DND-41 (cell line): ENCODE measurements at regions not wholly inside any gene's neighbourhood (a gene's known extent, or its start where the extent isn't known, plus 50 kb on each side); places are given as distances from the start of the nearest gene placed in this dataset.
A peak's percentile ranks its signal among the peaks of the same experiment; 100 is the strongest.
"Not testable (repeated sequence)": the region's sequence is repeated elsewhere in the genome, so short reads cannot be mapped to it uniquely, and the experiment has no call there.

Experiments used
- ATAC-seq: fragments of 200-7000 bp; cut with Tn5 transposase; 3 replicates; pipeline ENCODE4 v1.9.1; 2021; ENCODE audit warnings: low read depth; ENCODE audit not compliant: insufficient read depth
- DNase-seq: peaks from one replicate; pipeline ENCODE4 v3.0.0-alpha.2; 2020
- H2AFZ ChIP-seq: 2 replicates; pipeline ENCODE4 v1.6.0; 2012; ENCODE audit warnings: low read depth, low read length
- H3K27ac ChIP-seq: 2 replicates; pipeline ENCODE4 v1.5.1; 2012; ENCODE audit warnings: low read length, inconsistent platforms
- H3K27me3 ChIP-seq: fragments of 200-600 bp; sonication (generic); 2 replicates; pipeline ENCODE4 v1.6.0; 2012; ENCODE audit warnings: low read length, mild to moderate bottlenecking, inconsistent platforms; ENCODE audit not compliant: insufficient read depth, poor library complexity
- H3K36me3 ChIP-seq: 2 replicates; pipeline ENCODE4 v1.5.1; 2012; ENCODE audit warnings: low read length, inconsistent platforms; ENCODE audit not compliant: insufficient read depth
- H3K4me1 ChIP-seq: 2 replicates; pipeline ENCODE4 v1.5.1; 2012; ENCODE audit warnings: mild to moderate bottlenecking, low read length; ENCODE audit not compliant: insufficient read depth
- H3K4me2 ChIP-seq: 2 replicates; pipeline ENCODE4 v1.6.0; 2012; ENCODE audit warnings: mild to moderate bottlenecking, moderate library complexity, low read length, inconsistent platforms; ENCODE audit not compliant: insufficient read depth
- H3K4me3 ChIP-seq, 2 experiments: fragments of 200-600 bp in 1 of 2; shearing (Covaris generic) in 1 of 2; 2 replicates each; pipeline ENCODE4 v1.5.1; 2012 to 2016; ENCODE audit warnings: inconsistent platforms in 2 of 2, low read length in 2 of 2, mild to moderate bottlenecking in 2 of 2, low read depth in 1 of 2, moderate library complexity in 1 of 2
- H3K79me2 ChIP-seq: 2 replicates; pipeline ENCODE4 v1.6.0; 2012; ENCODE audit warnings: low read length, inconsistent platforms; ENCODE audit not compliant: insufficient read depth
- H3K9ac ChIP-seq: 2 replicates; pipeline ENCODE4 v1.6.0; 2012; ENCODE audit warnings: low read depth, mild to moderate bottlenecking, inconsistent platforms, low read length, moderate library complexity
- H3K9me3 ChIP-seq: 2 replicates; pipeline ENCODE4 v1.5.1; 2012; ENCODE audit warnings: low read length, moderate library complexity, mild to moderate bottlenecking, inconsistent platforms; ENCODE audit not compliant: insufficient read depth, severe bottlenecking
- H4K20me1 ChIP-seq: 2 replicates; pipeline ENCODE4 v1.6.0; 2012; ENCODE audit warnings: low read length; ENCODE audit not compliant: insufficient read depth
- EZH2 ChIP-seq: IDR thresholded peaks from 3 replicates; pipeline ENCODE4 v1.6.1; 2012; ENCODE audit warnings: borderline replicate concordance, low read depth, mild to moderate bottlenecking, moderate library complexity, low read length, inconsistent platforms; ENCODE audit not compliant: severe bottlenecking
- TF ChIP-seq, protein P1 (sequence below): IDR thresholded peaks from 2 replicates; pipeline ENCODE4 v1.5.1; 2012; ENCODE audit warnings: borderline replicate concordance, low read length, moderate library complexity, mild to moderate bottlenecking; ENCODE audit not compliant: poor library complexity, severe bottlenecking; ENCODE audit errors: extremely low read depth

DNA sequence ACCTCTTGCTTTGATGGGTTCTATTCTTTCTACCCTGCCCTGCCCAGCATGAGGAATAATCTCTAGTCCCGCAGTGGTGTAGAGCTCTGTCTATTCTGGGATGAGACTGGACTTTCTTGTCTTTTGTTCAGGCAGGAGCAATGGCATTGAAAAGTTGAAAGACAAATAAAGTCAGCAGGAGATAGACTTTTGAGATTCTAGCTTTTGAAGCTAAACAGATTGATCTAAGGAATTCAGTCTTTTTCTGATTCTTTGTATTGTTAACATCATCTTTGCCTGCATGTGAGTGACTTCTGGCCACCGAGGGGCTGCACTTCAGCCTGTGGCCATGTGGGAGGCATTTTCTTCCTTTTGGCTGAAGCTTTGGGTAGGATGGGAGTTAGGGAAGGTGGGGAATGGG, 132.4 kb downstream of the MRPL57 start:
- no peak for TF ChIP-seq EZH2
- TF ChIP-seq, protein P1, sequence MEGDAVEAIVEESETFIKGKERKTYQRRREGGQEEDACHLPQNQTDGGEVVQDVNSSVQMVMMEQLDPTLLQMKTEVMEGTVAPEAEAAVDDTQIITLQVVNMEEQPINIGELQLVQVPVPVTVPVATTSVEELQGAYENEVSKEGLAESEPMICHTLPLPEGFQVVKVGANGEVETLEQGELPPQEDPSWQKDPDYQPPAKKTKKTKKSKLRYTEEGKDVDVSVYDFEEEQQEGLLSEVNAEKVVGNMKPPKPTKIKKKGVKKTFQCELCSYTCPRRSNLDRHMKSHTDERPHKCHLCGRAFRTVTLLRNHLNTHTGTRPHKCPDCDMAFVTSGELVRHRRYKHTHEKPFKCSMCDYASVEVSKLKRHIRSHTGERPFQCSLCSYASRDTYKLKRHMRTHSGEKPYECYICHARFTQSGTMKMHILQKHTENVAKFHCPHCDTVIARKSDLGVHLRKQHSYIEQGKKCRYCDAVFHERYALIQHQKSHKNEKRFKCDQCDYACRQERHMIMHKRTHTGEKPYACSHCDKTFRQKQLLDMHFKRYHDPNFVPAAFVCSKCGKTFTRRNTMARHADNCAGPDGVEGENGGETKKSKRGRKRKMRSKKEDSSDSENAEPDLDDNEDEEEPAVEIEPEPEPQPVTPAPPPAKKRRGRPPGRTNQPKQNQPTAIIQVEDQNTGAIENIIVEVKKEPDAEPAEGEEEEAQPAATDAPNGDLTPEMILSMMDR: no peak
- no peak overlapping the region for H3K27ac ChIP-seq
- H3K4me2 ChIP-seq: no peak overlapping the region
- no peak overlapping the region for H2AFZ ChIP-seq
- DNase-seq (no peak), ATAC-seq (no peak)
- H3K9ac ChIP-seq: no peak overlapping the region
- H3K27me3 ChIP-seq: no peaks in the 10 kb centered on the region
- H3K36me3 ChIP-seq: peaks cover 21% of the 10 kb centered on the region
- H3K4me1 ChIP-seq: no peaks in the 10 kb centered on the region
- no peaks in the 10 kb centered on the region for H4K20me1 ChIP-seq
- peaks cover 11% of the 10 kb centered on the region; the same call in 1 of the 2 replicates for H3K79me2 ChIP-seq
- no peaks in the 10 kb centered on the region for H3K9me3 ChIP-seq
- H3K4me3 ChIP-seq: no peak overlapping the region

DNA sequence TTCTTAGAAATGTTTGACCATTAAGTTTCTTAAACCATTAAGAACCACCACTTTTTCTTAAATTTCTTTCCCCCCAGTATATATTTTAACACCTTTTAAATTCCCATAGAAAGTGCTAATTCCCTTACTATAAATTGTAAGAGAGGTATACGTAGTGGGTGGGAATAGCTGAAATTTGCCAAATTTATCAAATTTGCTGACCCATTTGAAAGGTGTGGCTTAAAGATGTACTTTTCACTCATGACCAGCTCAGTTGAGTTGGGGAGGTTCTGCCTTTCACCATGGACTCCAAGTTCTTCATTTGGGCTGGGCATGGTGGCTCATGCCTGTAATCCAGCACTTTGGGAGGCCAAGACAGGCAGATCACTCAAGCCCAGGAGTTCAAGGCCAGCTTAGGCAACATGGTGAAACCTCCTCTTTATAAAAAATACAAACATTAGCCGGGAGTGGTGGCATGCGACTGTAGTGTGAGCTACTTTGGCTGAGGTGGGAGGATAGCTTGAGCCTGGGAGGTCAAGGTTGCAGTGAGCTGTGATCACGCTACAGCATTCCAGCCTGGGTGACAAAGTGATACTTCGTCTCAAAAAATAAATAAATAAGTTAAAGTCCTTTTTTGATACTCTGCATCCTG, 133.2 kb downstream of the MRPL57 start:
- no peak for TF ChIP-seq EZH2
- TF ChIP-seq, protein P1: no peak
- no peak overlapping the region for H2AFZ ChIP-seq
- no peaks in the 10 kb centered on the region for H4K20me1 ChIP-seq
- no peaks in the 10 kb centered on the region for H3K4me1 ChIP-seq
- ATAC-seq: no peak
- no peaks in the 10 kb centered on the region for H3K9me3 ChIP-seq
- H3K9ac ChIP-seq: no peak overlapping the region
- H3K4me3 ChIP-seq: no peak overlapping the region
- DNase-seq: no peak
- H3K27me3 ChIP-seq: no peaks in the 10 kb centered on the region
- H3K36me3 ChIP-seq: peaks cover 18% of the 10 kb centered on the region
- H3K27ac ChIP-seq: no peak overlapping the region
- no peak overlapping the region for H3K4me2 ChIP-seq
- H3K79me2 ChIP-seq: peaks cover 6% of the 10 kb centered on the region; the same call in 1 of the 2 replicates

DNA sequence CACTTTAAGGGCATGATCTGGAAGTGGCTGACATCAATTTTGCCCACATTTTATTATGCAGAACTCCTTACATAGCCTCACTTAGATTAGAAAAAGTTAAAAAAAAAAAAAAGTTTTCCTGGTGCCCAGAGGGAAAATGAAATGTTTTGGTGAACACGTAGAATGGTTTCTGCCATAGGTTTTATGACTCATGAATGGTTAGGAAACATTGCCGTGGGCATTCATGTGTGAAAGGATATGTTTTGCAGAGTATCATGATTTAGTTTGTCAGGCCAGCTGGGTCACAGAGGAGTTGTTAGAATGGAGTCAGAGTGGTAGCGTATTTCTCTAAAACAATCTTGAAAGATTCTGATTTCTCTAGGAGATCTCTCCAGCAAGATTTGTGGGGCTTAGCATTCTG, 133.8 kb downstream of the MRPL57 start:
- no peaks in the 10 kb centered on the region for H4K20me1 ChIP-seq
- no peaks in the 10 kb centered on the region for H3K4me1 ChIP-seq
- H3K79me2 ChIP-seq: 0 out of 2 replicates have a peak, but pooled peaks cover 6% of the 10 kb centered on the region
- H3K27ac ChIP-seq: no peak overlapping the region
- H3K9ac ChIP-seq: no peak overlapping the region
- H3K4me3 ChIP-seq: no peak overlapping the region
- TF ChIP-seq, protein P1: no peak
- TF ChIP-seq EZH2: no peak
- no peak overlapping the region for H2AFZ ChIP-seq
- DNase-seq: no peak
- H3K9me3 ChIP-seq: no peaks in the 10 kb centered on the region
- H3K36me3 ChIP-seq: peaks cover 18% of the 10 kb centered on the region
- H3K4me2 ChIP-seq: no peak overlapping the region
- no peaks in the 10 kb centered on the region for H3K27me3 ChIP-seq
- no peak for ATAC-seq

DNA sequence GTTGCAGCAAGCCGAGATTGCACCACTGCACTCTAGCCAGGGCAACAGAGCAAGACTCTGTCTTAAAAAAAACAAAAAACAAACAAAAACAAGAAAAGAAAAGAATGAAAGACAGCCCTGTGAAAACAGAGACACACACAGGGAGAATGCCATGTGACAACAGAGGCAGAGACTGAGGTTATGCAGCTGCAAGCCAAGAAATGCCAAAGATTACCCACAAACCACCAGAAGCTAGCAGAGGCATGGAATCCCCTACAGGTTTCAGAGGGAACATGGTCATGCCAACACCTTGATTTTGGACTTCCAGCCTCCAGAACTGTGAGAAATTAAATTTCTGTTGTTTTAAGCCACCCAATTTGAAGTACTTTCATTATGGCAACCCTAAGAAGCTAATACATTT, 138.5 kb downstream of the MRPL57 start:
- H2AFZ ChIP-seq, H3K79me2 ChIP-seq: not testable (repeated sequence)
- peak; percentile 47 for DNase-seq

More for the DNA sequence above, 138.5 kb downstream of the MRPL57 start:
- H3K27ac ChIP-seq, H3K4me3 ChIP-seq, H4K20me1 ChIP-seq, H3K9me3 ChIP-seq, H3K9ac ChIP-seq, H3K4me2 ChIP-seq, H3K4me1 ChIP-seq, H3K27me3 ChIP-seq: not testable (repeated sequence)
- H3K36me3 ChIP-seq: peaks cover 22% of the 10 kb centered on the region
- peak; percentile 100 for ATAC-seq
